Stomach (tissue), 8 donors: ENCODE measurements at regions not wholly inside any gene's neighbourhood (a gene's known extent, or its start where the extent isn't known, plus 50 kb on each side); places are given as distances from the start of the nearest gene placed in this dataset.

Experiments
- DNase-seq, 2 donors: peaks; one replicate each; pipeline versions ENCODE4 v3.0.0 to v3.0.0-alpha.2; 2013 to 2019
- H3K27ac ChIP-seq, 5 donors: fragments of 200-600 bp in 4 of 5; sonication (generic) in 4 of 5; one replicate each; pipeline ENCODE4 v1.5.1; 2013 to 2019; ENCODE audit warnings: mild to moderate bottlenecking in 1 of 5, moderate library complexity in 1 of 5
- H3K27me3 ChIP-seq, 3 donors: fragments of 200-600 bp; sonication (generic); one replicate each; pipeline ENCODE4 v1.5.1; 2017 to 2019; ENCODE audit warnings: mixed run types in 1 of 3
- H3K36me3 ChIP-seq, 4 donors: fragments of 200-600 bp; sonication (generic); 1 replicate in 3 of 4; 2 replicates in 1 of 4; pipeline ENCODE4 v1.5.1; 2016 to 2019
- H3K4me1 ChIP-seq, 4 donors: fragments of 200-600 bp; sonication (generic); one replicate each; pipeline ENCODE4 v1.5.1; 2016 to 2019
- H3K4me3 ChIP-seq, 4 donors: fragments of 200-600 bp; sonication (generic) in 3 of 4; one replicate each; pipeline ENCODE4 v1.5.1; 2016 to 2019; ENCODE audit warnings: mild to moderate bottlenecking in 1 of 4
- H3K9me3 ChIP-seq, 4 donors: fragments of 200-600 bp; sonication (generic); one replicate each; pipeline ENCODE4 v1.5.1; 2016 to 2019
- CTCF ChIP-seq, 7 experiments: fragments of 450-650 bp in 4 of 7; fragments of 200-600 bp in 3 of 7; sonication (generic) in 3 of 7; IDR thresholded peaks; one replicate each; pipeline ENCODE4 v1.5.1; 2016 to 2019; ENCODE audit warnings: antibody characterized with exemption in 7 of 7, control low read depth in 2 of 7, mild to moderate bottlenecking in 1 of 7
- EP300 ChIP-seq: sonication (generic); formaldehyde crosslinking; IDR thresholded peaks from one replicate; pipeline ENCODE4 v1.6.1; 2017; ENCODE audit warnings: antibody characterized with exemption
- POLR2A ChIP-seq, 4 donors: fragments of 450-650 bp; IDR thresholded peaks; one replicate each; pipeline ENCODE4 v1.6.1; 2016; ENCODE audit warnings: antibody characterized with exemption in 4 of 4, control low read depth in 2 of 4, mild to moderate bottlenecking in 1 of 4, moderate library complexity in 1 of 4
- POLR2AphosphoS5 ChIP-seq, 3 donors: sonication (generic); formaldehyde crosslinking; IDR thresholded peaks; one replicate each; pipeline ENCODE4 v1.6.1; 2016; ENCODE audit warnings: antibody characterized with exemption in 3 of 3
- WGBS, 5 donors: extraction: QIAGEN DNeasy Blood & Tissue Kit in 3 of 5; methylation state at CpG; one replicate each; pipeline versions ENCODE4 v1.1.5 to v1.1.7; 2013 to 2018; 5-methylcytosine and 5-hydroxymethylcytosine counted together
- intact Hi-C: fragments of 100-400 bp; cut with DNase I; formaldehyde crosslinking; loops from one replicate; pipeline ENCODE4 v1.15.1; 2023; ENCODE audit warnings: low total_unique reads
- donor health status: healthy with polysubstance abuse.
- donor health status: Bipolar disorder and iron deficiency.
- donor health status: healthy.

DNA sequence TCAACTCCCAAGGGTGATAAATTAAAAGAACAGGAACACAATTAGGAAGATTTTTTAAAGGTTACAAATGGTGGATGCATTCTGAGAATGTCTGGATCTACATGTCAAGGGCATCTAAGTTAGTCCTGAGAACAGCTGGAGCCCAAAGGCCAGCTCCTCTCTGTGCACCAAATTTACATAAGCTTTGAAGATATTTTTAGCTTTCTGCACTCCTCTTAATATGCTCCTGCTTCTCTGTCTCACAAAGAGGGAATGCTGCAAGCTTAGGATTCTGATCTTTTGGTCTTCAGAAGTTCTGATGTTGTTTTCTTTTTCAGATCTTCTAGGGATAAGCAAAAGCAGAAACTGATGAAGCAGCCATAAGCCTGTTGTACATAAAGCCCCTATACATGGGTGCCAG lies 309.8 kb upstream of the NCAM1 start:
- H3K4me1 ChIP-seq, result peaks cover 0 to 10% (median 0%) of the 10 kb centered on the region in 4 donors
- no peak for DNase-seq

GRCh38 chr11:112652786-112653390 lies 308.3 kb upstream of the NCAM1 start:
- no peaks in the 10 kb centered on the region for H3K36me3 ChIP-seq

More for the DNA sequence above, 309.8 kb upstream of the NCAM1 start:
- H3K27me3 ChIP-seq, result no peaks in the 10 kb centered on the region
- TF ChIP-seq EP300, result no peak
- intact Hi-C loops, result no loop called here
- no peak overlapping the region for H3K4me3 ChIP-seq
- H3K27ac ChIP-seq, result no peak overlapping the region
- H3K9me3 ChIP-seq, result no peaks in the 10 kb centered on the region
- no peaks in the 10 kb centered on the region for H3K36me3 ChIP-seq

DNA sequence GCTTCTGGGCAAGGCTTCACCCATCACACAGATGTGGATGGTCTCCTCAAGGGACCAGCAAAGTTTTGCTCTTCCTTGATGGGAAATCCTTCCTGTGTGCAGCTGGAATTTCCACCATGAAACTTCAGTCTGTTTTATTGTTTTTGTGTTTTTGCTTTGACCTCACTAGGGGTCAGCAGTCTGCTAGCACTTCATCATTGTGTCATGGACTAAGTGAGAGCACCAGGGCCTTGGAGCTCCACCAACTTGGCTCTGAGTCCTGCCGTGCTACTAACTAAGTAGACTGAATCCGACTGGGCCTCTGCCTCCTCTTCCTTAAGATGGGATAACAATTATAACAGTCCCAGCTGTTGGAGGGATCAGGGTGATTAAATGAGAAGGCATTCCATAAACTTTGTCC lies 305.8 kb upstream of the NCAM1 start:
- Histone ChIP-seq H3K4me1 (peaks cover 0 to 10% (median 0%) of the 10 kb centered on the region in 4 donors), H3K27ac (no peak overlapping the region), H3K36me3 (no peaks in the 10 kb centered on the region), H3K9me3 (no peaks in the 10 kb centered on the region), H3K27me3 (no peaks in the 10 kb centered on the region), H3K4me3 (no peak overlapping the region)
- DNase-seq, result peak; percentile 33 to 88
- intact Hi-C loops, result no loop called here
- peak in 1 of 3 donors; percentile 52 for TF ChIP-seq POLR2AphosphoS5 (IDR thresholded peaks at IDR 0.05)
- TF ChIP-seq POLR2A (IDR thresholded peaks at IDR 0.05), result no peak
- WGBS, 5 donors, result 29 to 52% (median 32%) methylated on average over 2 of the region's 2 CpGs

More at GRCh38 chr11:112652786-112653390, 308.3 kb upstream of the NCAM1 start:
- DNase-seq, result no peak
- intact Hi-C loops, result no loop called here
- WGBS, 5 donors, result 83 to 92% (median 88%) methylated on average over 3 of the region's 3 CpGs
- TF ChIP-seq CTCF (IDR thresholded peaks at IDR 0.05) (no peak), POLR2AphosphoS5 (IDR thresholded peaks at IDR 0.05) (no peak)
- Histone ChIP-seq H3K4me3 (no peak overlapping the region), H3K27ac (no peak overlapping the region), H3K9me3 (no peaks in the 10 kb centered on the region), H3K27me3 (no peaks in the 10 kb centered on the region), H3K4me1 (peaks cover 0 to 10% (median 0%) of the 10 kb centered on the region in 4 donors)

GRCh38 chr11:112656772-112657428 lies 304.3 kb upstream of the NCAM1 start:
- no peak overlapping the region for H3K27ac ChIP-seq
- no peaks in the 10 kb centered on the region for H3K27me3 ChIP-seq
- H3K9me3 ChIP-seq, result no peaks in the 10 kb centered on the region
- TF ChIP-seq CTCF (IDR thresholded peaks at IDR 0.05) (no peak), POLR2AphosphoS5 (IDR thresholded peaks at IDR 0.05) (no peak), EP300 (no peak), POLR2A (IDR thresholded peaks at IDR 0.05) (no peak)
- 66 to 80% (median 77%) methylated on average over 6 of the region's 6 CpGs for WGBS, 5 donors
- no peaks in the 10 kb centered on the region for H3K36me3 ChIP-seq
- intact Hi-C loops, result no loop called here
- no peak overlapping the region for H3K4me3 ChIP-seq
- peaks cover 0 to 10% (median 0%) of the 10 kb centered on the region in 4 donors for H3K4me1 ChIP-seq
- no peak for DNase-seq

- Histone ChIP-seq H3K36me3 (no peaks in the 10 kb centered on the region), H3K27me3 (no peaks in the 10 kb centered on the region), H3K4me3 (no peak overlapping the region), H3K4me1 (peaks cover 0 to 10% (median 0%) of the 10 kb centered on the region in 4 donors), H3K9me3 (no peaks in the 10 kb centered on the region), H3K27ac (no peak overlapping the region)
- WGBS, 5 donors, result 52 to 62% (median 58%) methylated on average over 3 of the region's 3 CpGs
- intact Hi-C loops, result no loop called here
- peak in 1 of 2 donors; percentile 20 for DNase-seq
- TF ChIP-seq EP300 (no peak), POLR2AphosphoS5 (IDR thresholded peaks at IDR 0.05) (no peak), CTCF (IDR thresholded peaks at IDR 0.05) (no peak), POLR2A (IDR thresholded peaks at IDR 0.05) (no peak)
Observed at GRCh38 chr11:112658431-112658878, 302.8 kb upstream of the NCAM1 start.
